Lower leg skin (tissue), 4 donors: ENCODE measurements at regions not wholly inside any gene's neighbourhood (a gene's known extent, or its start where the extent isn't known, plus 50 kb on each side); places are given as distances from the start of the nearest gene placed in this dataset.

Source experiments
- DNase-seq, 2 donors: peaks; one replicate each; pipeline ENCODE4 v3.0.0-alpha.2; 2019; ENCODE audit warnings: low spot score in 2 of 2
- H3K4me3 ChIP-seq: fragments of 200-600 bp; sonication (generic); 2 replicates; pipeline ENCODE4 v1.5.1; 2017; ENCODE audit warnings: mild to moderate bottlenecking, low read depth; ENCODE audit not compliant: poor library complexity, severe bottlenecking
- POLR2A ChIP-seq, 2 donors: fragments of 450-650 bp; IDR thresholded peaks; one replicate each; pipeline ENCODE4 v1.6.1; 2016 to 2017; ENCODE audit warnings: antibody characterized with exemption in 2 of 2, mild to moderate bottlenecking in 1 of 2, moderate library complexity in 1 of 2
- WGBS, 2 donors: methylation state at CpG; one replicate each; pipeline ENCODE4 v1.1.5; 2018; 5-methylcytosine and 5-hydroxymethylcytosine counted together
- intact Hi-C: fragments of 100-400 bp; cut with DNase I; formaldehyde crosslinking; loops from one replicate; pipeline ENCODE4 v1.15.0; 2023; ENCODE audit warnings: low total_unique reads
- TF ChIP-seq, protein P1 (sequence below), 3 donors: fragments of 450-650 bp; IDR thresholded peaks; one replicate each; pipeline ENCODE4 v1.5.1; 2016; ENCODE audit warnings: antibody characterized with exemption in 3 of 3, mild to moderate bottlenecking in 3 of 3, moderate library complexity in 2 of 3

DNA sequence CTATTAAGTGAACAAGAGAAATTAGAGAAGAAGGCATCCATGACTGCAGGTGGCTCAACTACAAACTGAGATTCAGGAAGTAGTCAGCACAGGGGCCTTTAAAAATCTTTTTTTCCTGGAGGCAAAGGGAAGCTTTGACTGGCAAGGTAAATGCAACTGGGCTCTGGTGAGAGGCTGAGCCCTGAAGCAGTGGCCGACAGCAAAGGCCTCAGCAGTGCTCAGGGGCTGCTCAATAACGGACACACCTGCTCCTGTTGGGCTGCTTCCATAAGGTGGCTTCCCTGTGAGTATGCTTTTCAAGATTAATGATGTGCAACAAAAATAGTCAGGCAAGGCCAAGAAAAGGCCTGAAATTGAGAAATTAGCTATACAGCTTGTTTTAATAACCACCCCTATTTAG lies 134.2 kb upstream of the RGMB start:
- no peak for DNase-seq
- 71 to 77% methylated on average over 2 of the region's 2 CpGs for WGBS, 2 donors
- no peak for TF ChIP-seq POLR2A (IDR thresholded peaks at IDR 0.05)
- TF ChIP-seq, protein P1, sequence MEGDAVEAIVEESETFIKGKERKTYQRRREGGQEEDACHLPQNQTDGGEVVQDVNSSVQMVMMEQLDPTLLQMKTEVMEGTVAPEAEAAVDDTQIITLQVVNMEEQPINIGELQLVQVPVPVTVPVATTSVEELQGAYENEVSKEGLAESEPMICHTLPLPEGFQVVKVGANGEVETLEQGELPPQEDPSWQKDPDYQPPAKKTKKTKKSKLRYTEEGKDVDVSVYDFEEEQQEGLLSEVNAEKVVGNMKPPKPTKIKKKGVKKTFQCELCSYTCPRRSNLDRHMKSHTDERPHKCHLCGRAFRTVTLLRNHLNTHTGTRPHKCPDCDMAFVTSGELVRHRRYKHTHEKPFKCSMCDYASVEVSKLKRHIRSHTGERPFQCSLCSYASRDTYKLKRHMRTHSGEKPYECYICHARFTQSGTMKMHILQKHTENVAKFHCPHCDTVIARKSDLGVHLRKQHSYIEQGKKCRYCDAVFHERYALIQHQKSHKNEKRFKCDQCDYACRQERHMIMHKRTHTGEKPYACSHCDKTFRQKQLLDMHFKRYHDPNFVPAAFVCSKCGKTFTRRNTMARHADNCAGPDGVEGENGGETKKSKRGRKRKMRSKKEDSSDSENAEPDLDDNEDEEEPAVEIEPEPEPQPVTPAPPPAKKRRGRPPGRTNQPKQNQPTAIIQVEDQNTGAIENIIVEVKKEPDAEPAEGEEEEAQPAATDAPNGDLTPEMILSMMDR (IDR thresholded peaks at IDR 0.05): no peak
- no peak overlapping the region for H3K4me3 ChIP-seq
- intact Hi-C loops: no loop called here

DNA sequence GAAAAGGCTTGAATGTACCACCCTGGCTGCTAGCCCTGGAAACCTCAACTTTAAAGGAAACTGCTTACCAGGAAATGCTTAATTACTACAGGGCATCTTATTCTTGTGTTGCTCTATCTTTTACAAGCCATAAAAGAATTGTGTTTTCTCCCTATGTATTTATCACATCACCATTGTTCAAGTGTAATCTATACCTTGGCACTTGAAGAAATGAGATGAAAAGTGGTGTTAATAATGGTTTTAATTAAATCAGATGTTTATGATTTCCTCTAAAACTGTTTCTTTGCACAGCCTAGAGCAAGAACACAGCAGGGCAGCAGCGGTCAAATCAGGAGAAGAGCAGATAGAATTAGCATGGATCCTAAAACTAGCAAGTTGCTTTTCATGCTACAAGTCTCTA lies 131.8 kb upstream of the RGMB start:
- DNase-seq: no peak
- H3K4me3 ChIP-seq: no peak overlapping the region
- TF ChIP-seq, protein P1 (IDR thresholded peaks at IDR 0.05): no peak
- no peak for TF ChIP-seq POLR2A (IDR thresholded peaks at IDR 0.05)
- intact Hi-C loops: no loop called here
- 78 to 89% methylated on average over 1 of the region's 1 CpG for WGBS, 2 donors

DNA sequence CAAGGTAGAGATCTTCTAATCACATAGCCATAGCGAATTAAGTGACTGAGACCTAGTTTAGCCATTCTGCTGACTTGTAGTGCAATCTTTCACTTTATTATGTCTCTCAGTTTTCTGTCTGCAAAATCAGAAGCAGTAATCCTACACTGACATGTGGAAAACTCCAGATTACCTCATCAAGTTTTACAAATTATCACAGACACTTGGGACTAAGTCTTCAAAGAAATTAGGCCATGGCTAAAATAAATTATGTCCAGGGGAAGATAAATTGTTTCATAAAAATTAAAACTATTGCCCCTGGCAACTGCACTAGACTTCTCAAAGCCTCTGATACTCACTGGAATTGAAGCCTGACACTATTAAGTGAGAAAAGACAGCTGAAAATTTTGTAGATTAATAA lies 129.9 kb upstream of the RGMB start:
- WGBS, 2 donors: 65 to 71% methylated on average over 1 of the region's 1 CpG

DNA sequence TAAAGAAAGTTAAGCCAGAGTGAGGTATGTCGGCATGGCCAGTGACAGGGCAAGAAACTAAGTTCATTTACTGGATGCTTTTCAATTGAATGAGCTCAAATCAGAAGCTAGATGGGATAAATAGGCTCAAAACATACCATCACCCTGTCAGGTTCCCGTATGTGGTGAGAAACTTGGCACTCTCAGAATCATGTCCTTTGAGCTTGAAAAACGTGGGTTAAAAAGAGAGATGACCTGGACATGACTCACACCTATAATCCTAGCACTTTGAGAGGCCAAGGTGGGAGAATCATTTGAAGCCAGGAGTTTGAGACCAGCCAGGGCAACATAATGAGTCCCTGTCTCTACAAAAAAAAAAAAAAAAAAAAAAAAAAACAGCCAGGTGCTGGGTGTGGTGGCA lies 121.7 kb upstream of the RGMB start:
- no peak overlapping the region for H3K4me3 ChIP-seq
- intact Hi-C loops: no loop called here
- TF ChIP-seq, protein P1 (IDR thresholded peaks at IDR 0.05): no peak
- TF ChIP-seq POLR2A (IDR thresholded peaks at IDR 0.05): no peak
- DNase-seq: no peak
- 56 to 65% methylated on average over 3 of the region's 3 CpGs for WGBS, 2 donors

More for the DNA sequence above, 129.9 kb upstream of the RGMB start:
- TF ChIP-seq, protein P1 (IDR thresholded peaks at IDR 0.05): no peak
- no peak for TF ChIP-seq POLR2A (IDR thresholded peaks at IDR 0.05)
- intact Hi-C loops: no loop called here
- no peak for DNase-seq
- no peak overlapping the region for H3K4me3 ChIP-seq

DNA sequence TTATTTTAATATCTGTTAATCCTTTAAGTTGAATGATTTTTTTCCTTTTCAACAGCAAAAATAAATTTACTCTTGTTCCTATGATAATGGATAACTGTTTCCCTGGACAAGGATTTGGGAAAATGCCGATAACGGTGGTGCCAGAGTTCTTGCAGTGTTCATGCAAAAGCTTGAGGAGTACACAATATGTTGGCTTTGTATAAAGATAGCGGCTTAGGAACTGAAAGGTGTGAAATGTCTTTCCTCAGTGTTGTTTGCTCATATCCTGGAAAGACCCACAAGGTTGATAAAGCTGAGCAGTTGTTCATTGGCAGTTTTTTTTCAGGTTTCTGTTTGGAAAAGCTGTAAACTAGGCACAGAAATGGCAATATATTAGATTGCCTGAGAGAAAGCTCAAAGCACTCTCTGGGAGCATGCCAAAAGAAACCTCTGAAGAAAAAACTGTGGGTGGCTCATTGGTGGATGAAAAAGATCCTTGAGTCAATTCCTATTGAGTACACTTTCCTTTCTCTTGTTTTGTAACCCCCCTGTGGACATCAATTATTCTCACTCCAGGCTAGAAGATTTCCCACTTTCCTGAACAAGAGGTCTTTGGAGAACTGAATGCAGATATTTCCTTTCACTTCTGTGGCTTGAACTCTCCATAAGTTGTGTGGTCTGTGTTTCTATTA lies 117.2 kb upstream of the RGMB start:
- 74 to 75% methylated on average over 3 of the region's 3 CpGs for WGBS, 2 donors
- intact Hi-C loops: no loop called here
- no peak for DNase-seq

More for the DNA sequence above, 117.2 kb upstream of the RGMB start:
- no peak for TF ChIP-seq POLR2A (IDR thresholded peaks at IDR 0.05)
- TF ChIP-seq, protein P1 (IDR thresholded peaks at IDR 0.05): no peak
- H3K4me3 ChIP-seq: no peak overlapping the region
